HG03103 (cell line): ENCODE measurements at regions not wholly inside any gene's neighbourhood (a gene's known extent, or its start where the extent isn't known, plus 50 kb on each side); places are given as distances from the start of the nearest gene placed in this dataset.
A peak's percentile ranks its signal among the peaks of the same experiment; 100 is the strongest.
"Not testable (repeated sequence)": the region's sequence is repeated elsewhere in the genome, so short reads cannot be mapped to it uniquely, and the experiment has no call there.

ENCODE experiments used
- ATAC-seq: cut with Tn5 transposase; IDR thresholded peaks from one replicate; pipeline ENCODE4 v1.9.1; 2021; ENCODE audit warnings: low read depth; ENCODE audit not compliant: unreplicated experiment

DNA sequence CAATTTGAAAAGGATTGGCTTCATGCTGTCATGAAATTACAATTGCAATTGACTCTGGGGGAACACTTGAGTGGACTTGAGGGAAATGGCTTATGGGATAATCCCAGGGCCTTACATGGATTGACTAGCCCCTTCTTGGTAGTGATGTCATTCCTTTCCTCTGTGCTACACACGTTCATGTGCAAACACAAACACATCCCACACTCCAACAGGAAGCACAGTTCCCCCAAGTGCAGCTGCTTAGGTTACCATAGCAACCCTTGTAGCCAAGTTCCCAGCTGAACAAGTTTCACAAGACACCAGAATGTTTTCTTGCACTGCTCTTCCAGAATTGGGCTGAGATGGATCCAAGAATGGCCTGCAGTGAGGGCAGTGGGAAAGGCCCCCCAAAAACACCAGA, 217.0 kb downstream of the ZNF621 start:
- ATAC-seq = no peak

DNA sequence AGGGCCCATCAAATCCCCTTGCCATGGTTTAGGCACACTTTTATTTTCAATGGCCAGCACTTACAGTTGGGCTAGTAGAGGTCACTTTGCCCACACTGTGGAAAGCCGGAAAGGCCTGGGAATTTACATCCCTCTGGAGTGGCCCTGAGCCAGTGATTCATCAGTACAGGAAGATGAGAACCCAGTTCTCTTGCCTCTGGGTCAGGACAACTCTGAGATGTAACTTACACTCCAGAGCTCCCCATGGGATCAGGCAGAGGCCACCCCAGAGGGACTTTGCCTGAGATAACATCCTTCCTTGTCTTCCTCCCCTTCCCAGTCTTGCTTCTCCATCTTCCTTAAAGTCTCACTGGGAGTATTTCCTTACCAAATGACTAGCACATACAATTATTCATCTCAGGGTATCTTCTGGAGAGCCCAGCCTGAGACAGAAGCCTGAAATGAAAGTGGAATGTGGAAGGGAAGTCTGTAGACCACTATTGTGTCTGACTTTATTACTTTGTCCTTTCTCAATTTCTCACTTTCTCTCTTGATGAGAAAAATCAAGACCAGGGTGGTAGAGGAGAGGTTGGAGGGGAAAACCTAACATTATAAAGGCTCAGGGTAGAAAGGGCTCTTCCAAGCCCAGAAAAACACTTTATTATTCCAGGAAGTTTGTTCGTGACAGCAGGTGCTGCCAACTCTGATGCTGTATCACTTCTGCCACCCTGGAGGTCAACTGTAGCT, 220.8 kb downstream of the ZNF621 start:
- ATAC-seq = no peak

DNA sequence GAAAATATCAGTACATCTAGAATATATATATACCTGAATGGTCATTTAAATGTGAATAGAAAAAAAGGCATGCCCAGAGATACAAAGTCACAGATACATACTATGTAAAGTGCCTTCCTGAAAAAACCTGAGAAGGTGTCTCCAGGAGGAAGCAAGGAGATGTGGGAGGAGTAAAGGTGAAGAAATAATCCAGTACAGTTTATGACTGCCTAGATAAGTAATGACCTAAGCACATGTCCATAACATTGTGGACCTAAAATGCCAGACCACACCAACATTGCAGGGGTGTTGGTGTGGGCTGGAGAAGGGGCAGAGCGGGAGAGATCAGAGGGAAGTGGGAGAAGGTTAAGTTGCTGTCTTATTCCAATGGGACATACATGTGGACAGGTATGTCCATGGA, 226.9 kb downstream of the ZNF621 start:
- ATAC-seq = no peak

DNA sequence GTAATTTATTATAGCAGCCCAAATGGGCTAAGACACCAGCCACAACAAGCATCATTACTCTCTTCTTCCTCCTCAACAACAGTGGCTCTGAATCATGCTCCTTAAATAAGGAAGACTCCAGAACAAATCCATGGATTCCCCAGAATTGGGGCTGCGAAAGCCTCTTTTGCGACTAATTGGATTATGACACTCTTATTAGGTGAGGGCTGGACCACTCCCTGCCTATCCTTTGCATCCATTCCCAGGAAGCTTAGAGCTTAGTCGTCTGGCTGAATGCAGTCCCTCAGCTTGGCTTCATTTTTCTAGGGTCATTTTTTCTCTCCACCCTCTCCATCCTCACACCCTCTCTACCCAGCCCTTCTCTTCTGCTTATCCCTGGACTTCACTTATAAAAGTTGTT, 227.7 kb downstream of the ZNF621 start:
- ATAC-seq = no peak

DNA sequence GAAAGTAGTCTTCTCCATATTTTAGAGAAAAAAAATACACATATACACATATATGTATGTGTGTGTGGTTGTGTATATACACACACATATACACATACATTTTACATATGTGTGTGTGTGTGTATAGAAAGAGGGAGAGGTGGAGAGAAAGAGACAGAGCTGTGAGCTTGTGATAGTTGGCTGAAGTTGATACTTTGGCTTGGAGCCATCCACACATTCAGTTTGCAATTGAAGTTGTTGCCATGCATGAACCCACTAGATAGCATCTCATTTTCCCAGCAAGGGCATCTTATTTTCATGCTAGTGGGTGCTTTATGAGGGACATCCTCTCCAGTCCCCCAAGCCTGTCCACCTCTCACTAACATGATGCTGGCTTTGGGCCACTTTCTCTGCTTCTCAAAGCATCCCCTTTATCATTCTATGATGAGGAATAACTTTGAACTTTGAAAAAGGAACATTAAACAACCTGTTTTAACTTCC, 228.6 kb downstream of the ZNF621 start:
- ATAC-seq = no peak

DNA sequence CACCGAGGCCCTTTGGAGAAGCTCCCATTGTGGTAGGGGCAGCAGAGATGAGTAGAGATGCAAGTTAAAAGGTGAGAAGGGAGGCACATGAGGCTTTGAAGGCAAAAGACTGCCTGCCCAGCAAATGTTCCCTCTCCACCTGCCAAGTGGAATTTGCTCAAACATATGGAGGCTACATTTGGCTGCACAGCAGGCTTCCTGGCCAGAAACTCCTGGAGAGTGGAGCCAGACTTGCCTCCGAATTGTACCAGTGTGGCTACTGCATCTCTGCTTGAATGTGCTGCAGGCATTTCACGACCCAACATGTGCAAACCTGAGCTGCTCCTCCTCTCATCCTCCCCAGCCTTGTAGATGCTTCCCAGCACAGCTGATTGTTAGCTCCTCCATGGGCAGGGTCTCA, 229.2 kb downstream of the ZNF621 start:
- ATAC-seq = no peak

DNA sequence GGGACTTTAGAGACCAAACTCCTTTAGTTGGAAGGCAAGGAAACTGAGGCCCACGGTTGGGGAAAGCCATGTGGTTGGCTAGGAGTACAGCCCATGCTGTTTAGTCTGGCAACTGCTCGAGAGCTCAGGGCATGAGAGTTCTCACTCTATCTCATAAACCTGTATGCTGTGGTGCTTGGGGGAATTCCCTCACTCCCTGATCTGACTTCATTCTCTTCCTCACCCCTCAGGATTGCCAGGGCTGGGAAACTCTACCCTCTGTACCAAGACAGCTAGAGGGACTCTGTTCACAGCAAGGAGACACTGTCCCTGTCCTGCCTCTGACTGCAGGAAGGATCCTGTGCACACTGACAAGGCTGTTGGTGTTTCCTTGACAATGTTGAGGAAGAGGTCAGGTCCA, 230.2 kb downstream of the ZNF621 start:
- no peak for ATAC-seq

DNA sequence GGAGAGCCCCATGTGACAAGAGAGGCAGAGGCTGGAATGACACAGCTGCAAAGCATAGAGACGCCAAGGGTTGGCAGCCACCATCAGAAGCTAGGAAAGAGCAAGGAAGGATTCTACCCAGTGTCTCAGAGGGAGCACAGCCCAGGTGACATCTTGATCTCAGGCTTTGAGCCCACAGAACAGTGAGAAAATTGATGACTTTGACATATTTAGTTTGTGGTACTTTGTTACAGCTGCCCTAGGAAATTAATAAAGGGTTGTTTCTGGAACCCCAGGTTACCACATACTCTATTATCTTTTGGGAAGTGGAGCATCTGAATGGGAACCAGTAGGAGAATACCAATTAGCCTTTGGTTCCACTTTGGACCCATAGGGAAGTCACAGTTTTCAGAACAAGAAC, 231.7 kb downstream of the ZNF621 start:
- no peak for ATAC-seq

DNA sequence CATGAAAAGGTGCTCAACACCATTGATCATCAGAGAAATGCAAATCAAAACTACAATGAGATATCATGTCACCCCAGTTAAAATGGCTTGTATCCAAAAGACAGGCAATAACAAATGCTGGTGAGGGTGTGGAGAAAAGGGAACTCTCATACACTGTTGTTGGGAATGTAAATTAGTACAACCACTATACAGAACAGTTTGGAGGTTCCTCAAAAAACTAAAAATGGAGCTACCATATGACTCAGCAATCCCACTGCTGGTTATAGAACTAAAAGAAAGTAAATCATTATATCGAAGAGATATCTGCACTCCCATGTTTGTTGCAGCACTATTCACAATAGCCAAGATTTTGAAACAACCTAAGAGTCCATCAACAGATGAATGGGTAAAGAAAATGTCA, 238.0 kb downstream of the ZNF621 start:
- not testable (repeated sequence) for ATAC-seq

DNA sequence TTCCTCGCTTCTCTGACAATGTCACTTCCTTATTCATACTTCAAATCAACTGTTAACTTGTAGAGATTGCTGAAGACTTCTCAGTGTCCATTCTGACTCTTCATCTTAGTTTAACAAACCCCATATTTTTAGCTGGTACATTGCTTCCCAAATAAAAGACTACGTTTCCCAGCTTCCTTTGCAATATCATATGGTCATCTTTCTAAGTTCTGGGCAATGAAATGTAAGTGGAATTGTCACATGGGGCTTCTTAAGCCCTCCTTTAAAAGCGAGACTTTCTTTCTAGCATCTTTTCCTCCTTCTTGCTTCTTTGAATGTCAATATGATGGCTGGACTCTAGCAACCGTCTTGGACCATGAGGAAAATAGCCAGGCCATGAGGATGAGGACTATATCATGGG, 239.0 kb downstream of the ZNF621 start:
- ATAC-seq = no peak

DNA sequence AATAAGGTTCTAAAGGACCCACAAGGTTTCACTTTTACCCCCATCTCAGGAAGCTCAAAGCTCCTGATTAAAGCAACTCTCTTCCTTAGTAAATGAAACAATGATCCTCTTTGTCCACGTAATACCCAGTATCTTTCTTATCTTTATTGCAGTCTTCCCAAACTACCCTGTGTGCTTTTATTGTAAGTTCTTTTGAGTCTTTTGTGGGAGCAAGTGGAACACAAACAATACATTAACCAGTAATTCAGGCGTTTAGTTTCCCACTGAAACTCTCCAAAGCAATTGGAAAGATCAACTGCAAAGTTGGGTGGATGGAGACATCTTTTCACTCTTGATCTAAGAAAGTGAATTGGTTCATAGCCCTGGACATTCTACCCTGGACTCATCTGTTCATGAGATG, 240.0 kb downstream of the ZNF621 start:
- ATAC-seq = no peak

DNA sequence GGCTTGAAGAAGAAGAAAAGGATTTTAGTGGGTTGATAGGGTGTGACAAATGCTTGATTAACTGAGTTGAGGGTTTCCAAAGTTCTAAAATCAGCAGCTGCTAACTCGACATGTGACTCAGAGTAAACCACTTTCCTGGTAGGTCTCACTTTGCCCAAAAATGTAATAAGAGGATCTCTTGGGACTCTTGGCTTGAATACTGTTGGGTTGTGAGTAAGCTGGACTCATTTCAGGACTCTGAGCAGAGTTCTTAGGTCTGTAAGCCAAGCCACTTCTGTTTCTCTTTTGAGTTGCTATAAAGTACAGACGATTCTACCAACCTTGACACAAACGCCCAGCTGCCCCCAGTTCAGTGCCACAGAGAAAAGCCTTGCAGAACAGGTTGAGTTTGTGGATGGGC, 241.1 kb downstream of the ZNF621 start:
- peak; percentile 53 for ATAC-seq

DNA sequence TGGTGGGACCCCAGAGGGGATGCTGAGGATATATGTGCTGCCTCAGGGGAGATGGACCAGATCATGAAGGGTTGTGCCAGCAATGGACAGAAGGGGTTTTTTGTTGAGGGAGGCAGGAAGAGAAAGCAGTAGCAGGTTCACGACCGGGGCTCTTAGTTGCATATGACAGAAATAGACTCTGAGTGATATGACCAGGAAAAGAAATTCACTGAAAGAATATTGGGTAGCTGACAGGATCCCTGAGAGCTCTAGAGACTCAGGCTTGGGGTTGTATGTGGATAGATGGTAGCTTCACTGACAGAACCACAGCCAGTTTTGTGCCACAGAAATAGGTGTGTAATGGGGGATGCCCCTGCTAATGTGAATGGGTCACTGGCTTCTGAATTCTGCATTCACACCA, 241.6 kb downstream of the ZNF621 start:
- no peak for ATAC-seq

DNA sequence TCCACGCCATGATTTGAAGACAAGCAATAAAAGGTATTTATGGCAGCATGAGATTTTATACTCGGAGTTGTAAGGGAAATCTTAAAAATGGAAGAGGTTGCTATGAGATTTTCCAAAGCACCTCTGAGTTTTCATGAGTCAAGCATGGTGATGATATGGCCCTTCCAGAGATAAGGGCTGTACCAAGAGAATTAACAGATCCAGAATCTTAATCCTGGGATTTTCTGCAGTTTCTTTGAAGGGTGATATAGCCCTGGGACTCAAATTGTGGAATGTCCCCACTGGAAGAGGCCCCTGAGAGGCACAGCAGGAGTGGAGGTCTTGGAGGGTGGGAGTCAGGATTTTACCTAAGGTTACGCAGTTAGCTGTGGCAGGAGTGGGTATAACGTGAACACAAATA, 243.3 kb downstream of the ZNF621 start:
- ATAC-seq = no peak

DNA sequence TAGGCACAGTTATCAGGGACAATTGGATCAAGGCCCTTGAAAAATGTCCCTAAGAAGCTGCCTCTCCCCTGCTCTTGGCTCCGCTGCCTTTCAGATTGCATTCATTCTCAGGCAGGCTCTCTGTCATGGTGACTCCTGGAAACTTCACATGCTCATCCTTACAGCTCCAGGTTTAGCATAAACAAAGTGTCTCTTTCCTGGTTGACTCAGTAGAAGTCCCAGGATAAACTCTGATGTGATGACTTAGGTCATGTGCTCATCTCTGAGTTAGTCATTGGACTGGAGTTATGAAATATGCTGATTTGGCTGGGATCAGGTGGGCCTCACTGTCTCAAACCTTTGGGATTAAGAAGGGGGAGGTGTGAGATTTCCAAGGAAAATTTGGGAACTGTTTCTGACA, 243.8 kb downstream of the ZNF621 start:
- ATAC-seq = no peak

DNA sequence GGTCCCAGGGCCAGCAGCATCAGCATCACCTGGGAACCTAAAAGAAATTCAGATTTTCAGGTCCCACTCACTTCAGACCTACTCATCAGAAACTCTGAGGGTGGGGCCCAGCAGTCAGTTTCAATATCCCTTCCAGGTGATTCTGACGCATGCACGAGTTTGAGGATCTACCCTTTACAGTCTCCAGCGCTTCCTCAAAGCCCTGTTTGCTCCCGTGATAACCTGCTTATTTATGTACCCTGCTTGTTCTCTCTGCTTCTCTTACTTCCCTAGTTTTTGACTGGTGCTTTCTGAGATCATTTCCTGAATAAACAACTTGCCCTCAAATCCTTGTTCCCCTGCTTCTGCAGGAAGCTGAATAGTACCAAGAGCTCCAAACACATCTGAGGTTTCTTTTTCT, 245.3 kb downstream of the ZNF621 start:
- no peak for ATAC-seq

DNA sequence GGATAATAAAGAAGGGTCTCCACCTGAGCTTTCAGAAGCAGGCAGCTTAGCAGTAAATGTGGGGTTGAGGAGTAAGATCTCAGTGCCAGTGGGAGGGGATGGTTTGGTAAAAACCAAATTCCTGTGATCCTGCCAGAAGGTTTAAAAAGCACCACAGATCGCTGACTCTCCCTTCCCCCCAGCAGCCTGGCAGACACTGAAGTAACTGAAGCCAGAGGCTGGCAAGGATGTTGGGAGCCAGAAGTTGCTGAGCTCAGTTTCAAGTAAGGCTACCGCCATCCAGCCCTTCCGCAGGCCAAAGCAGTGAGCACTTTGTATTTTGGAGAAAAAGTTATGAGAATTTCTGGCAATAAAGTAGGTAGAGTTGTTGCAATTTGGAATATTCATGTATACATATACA, 246.4 kb downstream of the ZNF621 start:
- ATAC-seq = no peak

DNA sequence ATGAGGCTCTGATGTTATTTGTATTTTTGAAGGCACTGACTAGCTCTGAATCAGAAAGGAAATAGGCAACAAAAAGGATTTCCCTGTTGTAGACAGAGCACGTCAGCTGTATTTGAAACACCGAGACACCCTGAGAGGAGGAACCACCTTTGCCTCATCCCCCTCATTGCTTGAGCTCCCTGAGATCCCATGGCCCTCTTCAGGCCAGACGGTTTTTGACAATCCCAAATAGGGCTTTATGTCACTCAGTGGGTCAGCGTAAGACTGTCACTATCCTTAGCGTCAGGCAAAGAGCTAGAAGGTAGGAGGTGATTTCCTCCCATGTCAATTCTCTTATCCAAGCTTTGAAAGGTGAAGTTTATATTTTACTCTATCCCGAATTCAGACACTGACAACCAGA, 254.3 kb downstream of the ZNF621 start:
- no peak for ATAC-seq

DNA sequence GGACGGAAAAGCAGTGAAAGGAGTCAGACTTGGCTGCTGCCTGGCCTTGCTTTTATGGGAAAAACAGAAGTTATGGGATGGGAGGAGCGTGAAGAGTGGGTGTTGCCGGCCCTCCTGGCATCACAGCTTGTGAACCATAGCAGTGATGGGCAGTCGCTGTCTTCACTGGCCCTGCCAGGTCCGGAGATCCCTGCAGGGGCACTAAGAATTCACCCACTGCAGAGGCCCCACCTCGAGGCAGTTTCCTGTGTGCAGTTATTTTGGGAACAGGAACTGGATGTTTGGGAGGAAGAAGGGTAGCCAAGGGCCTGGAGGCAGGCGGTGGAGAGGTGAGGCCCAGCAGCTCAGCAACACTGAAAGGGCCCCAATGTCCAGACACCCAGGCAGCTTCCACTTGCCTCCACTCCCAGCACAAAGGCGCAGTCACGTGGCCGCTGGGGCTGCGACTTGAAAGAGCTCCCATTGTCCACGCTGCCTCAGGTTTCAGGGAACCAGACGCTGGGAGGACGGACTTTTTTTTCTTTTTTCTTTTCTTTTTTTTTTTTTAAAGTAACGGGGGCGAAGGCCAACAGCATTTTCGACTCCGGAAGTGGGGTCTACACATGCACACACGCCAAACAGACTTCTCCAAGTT, 255.6 kb downstream of the ZNF621 start:
- ATAC-seq = no peak

DNA sequence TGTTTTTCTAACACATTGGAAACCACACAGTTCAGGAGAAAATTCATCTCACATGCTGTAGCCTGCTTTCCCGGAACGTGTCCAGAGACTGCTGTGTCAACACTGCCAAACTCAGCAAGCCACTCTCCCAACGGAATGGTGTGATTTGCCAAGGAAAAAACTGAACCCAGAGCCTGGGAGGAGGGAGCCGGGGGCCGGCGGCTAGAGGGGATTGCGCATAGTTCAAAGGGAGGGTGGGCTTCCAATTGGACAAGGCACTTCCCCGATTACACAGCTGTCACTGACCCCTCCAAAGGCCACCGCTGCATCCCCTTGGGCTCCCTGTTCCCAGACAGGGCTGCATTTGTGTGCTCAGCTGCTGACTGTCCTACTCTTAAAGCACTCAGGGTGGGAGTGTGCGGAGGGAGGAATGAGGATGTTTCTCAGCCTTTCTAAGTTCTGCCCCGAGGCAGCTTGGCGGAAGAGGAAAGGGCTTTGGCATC, 256.2 kb downstream of the ZNF621 start:
- no peak for ATAC-seq

DNA sequence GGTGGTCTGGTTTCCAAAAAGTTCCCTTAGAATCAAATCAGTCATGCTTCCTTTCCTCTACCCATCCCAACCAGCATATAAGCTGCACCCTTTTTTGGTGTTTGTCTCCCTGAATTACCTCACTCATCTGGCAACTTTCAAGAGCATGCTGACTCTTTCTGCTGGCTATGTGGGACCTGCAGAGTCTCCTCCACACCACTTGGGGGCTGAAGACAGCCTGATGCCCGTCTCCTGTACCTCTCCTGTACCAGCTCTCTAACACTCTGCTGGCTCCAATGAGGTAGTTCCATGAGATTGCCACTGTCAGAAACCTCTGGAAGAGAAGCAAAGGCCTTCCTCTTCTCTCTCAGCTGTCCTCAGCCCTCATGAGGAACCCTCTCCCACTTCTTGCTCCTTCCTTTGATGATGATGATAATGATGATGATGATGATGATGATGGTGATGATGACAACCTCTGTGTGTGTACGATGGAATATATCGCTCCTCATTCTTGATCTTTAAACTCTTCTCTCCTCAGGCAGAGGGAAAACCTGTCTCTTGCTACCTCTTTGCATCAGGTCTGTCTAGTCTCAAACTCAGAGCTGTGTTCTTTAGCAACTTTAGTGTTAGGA, 257.5 kb downstream of the ZNF621 start:
- no peak for ATAC-seq

DNA sequence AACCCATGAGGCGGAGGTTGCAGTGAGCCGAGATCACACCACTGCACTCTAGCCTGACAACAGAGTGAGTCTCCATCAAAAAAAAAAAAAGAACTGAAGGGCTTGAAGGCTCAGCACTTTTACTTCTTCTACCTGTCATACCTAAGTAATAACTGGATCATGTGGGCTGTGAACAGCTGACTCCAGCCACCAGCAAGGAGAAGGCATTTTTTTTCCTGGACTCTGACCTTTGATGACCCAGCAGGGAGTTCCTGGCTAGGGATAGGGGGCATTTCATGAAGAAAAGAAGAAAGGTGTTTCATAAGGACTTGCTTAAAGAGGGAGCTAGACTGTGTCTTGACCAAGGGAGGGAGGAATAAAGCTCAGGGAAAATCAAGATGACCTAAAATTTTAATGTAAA, 266.0 kb downstream of the ZNF621 start:
- ATAC-seq = no peak
